ENCODE measurements at regions not wholly inside any gene's neighbourhood (a gene's known extent, or its start where the extent isn't known, plus 50 kb on each side); places are given as distances from the start of the nearest gene placed in this dataset.

DNA sequence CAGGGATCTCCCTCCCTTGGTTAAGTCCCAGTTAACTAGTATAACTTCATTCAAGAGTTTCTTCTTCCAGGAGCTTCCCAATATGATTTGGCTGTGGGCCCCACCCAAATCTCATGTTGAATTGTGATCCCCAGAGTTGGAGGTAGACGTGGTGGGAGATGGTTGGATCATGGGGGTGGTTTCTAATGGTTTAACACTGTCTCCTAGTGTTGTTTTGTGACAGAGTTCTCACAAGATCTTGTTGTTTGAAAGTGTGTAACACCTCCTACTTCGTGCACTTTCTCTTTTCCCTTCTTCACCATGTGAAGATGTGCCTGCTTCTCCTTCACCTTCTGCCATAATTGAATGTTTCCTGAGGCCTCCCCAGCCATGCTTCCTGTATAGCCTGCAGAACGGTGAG is 251.8 kb upstream of the FGGY start:
- DNase-seq (ENCODE audit: extremely low read depth, low read depth, low spot score): no peak

- DNase-seq (ENCODE audit: extremely low read depth, low read depth, low spot score): no peak
These were observed 251.3 kb upstream of the FGGY start for GRCh38 chr1:59045636-59046035.

GRCh38 chr1:59046134-59046533 is 250.8 kb upstream of the FGGY start:
- no peak for DNase-seq (ENCODE audit: extremely low read depth, low read depth, low spot score)

- no peak for DNase-seq (ENCODE audit: extremely low read depth, low read depth, low spot score)
These were observed 250.2 kb upstream of the FGGY start for GRCh38 chr1:59046730-59047157.

GRCh38 chr1:59051007-59051406 is 245.9 kb upstream of the FGGY start:
- DNase-seq (ENCODE audit: extremely low read depth, low read depth, low spot score): no peak

GRCh38 chr1:59052166-59052590 is 244.7 kb upstream of the FGGY start:
- no peak for DNase-seq (ENCODE audit: extremely low read depth, low read depth, low spot score)

GRCh38 chr1:59054172-59054571 is 242.7 kb upstream of the FGGY start:
- no peak for DNase-seq (ENCODE audit: extremely low read depth, low read depth, low spot score)

- no peak for DNase-seq (ENCODE audit: extremely low read depth, low read depth, low spot score)
These were observed 240.8 kb upstream of the FGGY start for GRCh38 chr1:59055908-59056719.

- no peak for DNase-seq (ENCODE audit: extremely low read depth, low read depth, low spot score)
These were observed 239.6 kb upstream of the FGGY start for GRCh38 chr1:59057211-59057694.

GRCh38 chr1:59057796-59058195 is 239.1 kb upstream of the FGGY start:
- DNase-seq (ENCODE audit: extremely low read depth, low read depth, low spot score): no peak

GRCh38 chr1:59058665-59059439 is 238.0 kb upstream of the FGGY start:
- DNase-seq (ENCODE audit: extremely low read depth, low read depth, low spot score): no peak

DNA sequence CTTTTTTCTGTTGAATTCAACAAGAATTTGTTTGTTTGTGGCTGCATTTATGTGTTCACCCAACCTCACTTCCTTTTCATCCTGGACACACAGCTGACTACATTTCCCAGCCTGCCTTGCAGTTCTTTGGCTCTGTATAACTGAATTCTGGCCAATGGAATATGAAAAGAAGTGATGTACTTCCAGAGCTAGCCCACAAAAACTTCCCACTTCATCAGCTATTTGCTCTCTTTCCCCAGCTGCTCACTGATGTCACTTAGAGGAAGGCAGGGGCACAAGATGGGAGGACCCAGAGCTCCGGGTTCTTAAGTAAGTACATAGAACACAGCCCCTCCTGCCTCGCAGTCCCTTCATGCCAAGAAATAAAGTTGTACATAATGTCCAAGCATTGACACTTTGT is 235.0 kb upstream of the FGGY start:
- DNase-seq (ENCODE audit: extremely low read depth, low read depth, low spot score): peak; percentile 84

DNA sequence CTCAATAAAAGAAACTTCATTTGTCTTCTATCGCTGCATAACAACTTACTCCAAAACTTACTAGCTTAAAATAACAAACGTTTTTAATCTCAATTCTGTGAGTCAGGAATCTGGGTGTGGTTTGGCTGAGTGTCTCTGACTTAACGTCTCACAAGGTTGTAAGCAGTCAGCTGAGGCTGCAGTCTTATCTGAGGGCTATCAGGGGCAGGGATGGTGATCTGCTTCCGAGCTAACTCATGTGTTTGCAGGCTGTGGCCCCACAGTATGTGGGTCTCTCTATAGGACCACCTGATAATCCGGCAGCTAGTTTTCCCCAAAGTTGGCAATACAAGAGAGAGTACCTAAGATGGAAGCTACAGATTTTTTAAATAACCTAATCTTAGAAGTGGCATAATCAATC is 234.2 kb upstream of the FGGY start:
- DNase-seq (ENCODE audit: extremely low read depth, low read depth, low spot score): no peak

DNA sequence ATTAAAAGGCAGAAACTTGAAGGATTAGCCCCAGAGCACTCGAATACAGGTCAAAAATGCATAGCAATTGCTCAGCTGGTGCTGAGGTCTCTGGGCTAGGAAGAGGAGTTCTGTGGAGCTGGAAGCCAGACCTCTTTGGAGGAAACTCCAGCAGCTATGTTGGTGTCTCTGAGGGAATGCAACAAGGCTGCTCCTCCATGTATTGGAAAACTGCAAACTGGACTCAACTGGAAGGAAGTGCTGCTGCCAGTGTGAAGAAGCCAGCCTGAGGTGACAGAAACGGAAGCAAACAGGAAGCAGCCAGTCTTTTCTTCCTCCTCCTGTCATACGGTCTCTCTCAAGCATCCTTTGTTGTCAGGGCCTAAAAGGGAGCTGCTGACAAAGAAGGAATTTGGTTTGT is 233.4 kb upstream of the FGGY start:
- DNase-seq (ENCODE audit: extremely low read depth, low read depth, low spot score): no peak

- no peak for DNase-seq (ENCODE audit: extremely low read depth, low read depth, low spot score)
These were observed 232.3 kb upstream of the FGGY start for GRCh38 chr1:59064592-59064991.

GRCh38 chr1:59066236-59066635 is 230.7 kb upstream of the FGGY start:
- DNase-seq (ENCODE audit: extremely low read depth, low read depth, low spot score): no peak

GRCh38 chr1:59070610-59071009 is 226.3 kb upstream of the FGGY start:
- no peak for DNase-seq (ENCODE audit: extremely low read depth, low read depth, low spot score)

- DNase-seq (ENCODE audit: extremely low read depth, low read depth, low spot score): no peak
These were observed 225.6 kb upstream of the FGGY start for GRCh38 chr1:59071289-59071688.

- DNase-seq (ENCODE audit: extremely low read depth, low read depth, low spot score): no peak
These were observed 224.9 kb upstream of the FGGY start for GRCh38 chr1:59071876-59072582.

DNA sequence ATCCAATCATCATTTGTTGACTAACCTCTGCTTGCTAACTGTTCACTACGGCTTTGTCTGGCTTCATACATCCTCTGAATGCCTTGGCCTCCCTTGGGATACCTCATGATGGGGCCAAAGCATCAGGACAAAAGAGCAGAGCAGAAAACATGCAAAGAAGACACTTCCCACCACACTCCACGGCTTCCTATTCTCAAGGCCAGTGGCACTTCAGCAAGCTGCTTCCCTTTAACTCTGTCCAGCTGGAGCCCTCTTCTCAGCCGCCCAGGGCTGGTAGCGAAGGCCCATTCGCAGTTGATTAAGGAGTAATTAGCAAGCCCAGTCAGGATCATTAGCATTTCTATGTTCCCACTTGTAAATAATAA is 224.3 kb upstream of the FGGY start:
- no peak for DNase-seq (ENCODE audit: extremely low read depth, low read depth, low spot score)

- DNase-seq (ENCODE audit: extremely low read depth, low read depth, low spot score): no peak
These were observed 222.3 kb upstream of the FGGY start for GRCh38 chr1:59074598-59074997.
